H1 (cell line): ENCODE measurements at regions not wholly inside any gene's neighbourhood (a gene's known extent, or its start where the extent isn't known, plus 50 kb on each side); places are given as distances from the start of the nearest gene placed in this dataset.
"Not testable (repeated sequence)": the region's sequence is repeated elsewhere in the genome, so short reads cannot be mapped to it uniquely, and the experiment has no call there.

Experiments
- CTCF ChIA-PET: fragments of 300-600 bp; sonication (Branson Sonifier 250); formaldehyde crosslinking; loops from one replicate; lab custom pipeline; 2021; ENCODE audit not compliant: partially characterized antibody; lab: Charles Lee
- POLR2A ChIA-PET: fragments of 300-600 bp; sonication (Branson Sonifier 250); formaldehyde crosslinking; loops from one replicate; lab custom pipeline; 2021; ENCODE audit warnings: inconsistent platforms; ENCODE audit not compliant: partially characterized antibody; lab: Charles Lee
- DNase-seq, 2 experiments: peaks; one replicate each; pipeline versions ENCODE4 v3.0.0 to v3.0.0-alpha.2; 2010 to 2022; ENCODE audit warnings: low spot score in 2 of 2, low read depth in 1 of 2, mixed read lengths in 1 of 2
- FAIRE-seq: peaks from 2 replicates; lab custom pipeline; 2011; peaks lifted over from hg19 to GRCh38; lab: Jason Lieb, UNC
- H2AFZ ChIP-seq: 2 replicates; pipeline ENCODE4 v1.8.1; 2012; ENCODE audit warnings: low read length, inconsistent platforms
- H2AK5ac ChIP-seq: 2 replicates; pipeline ENCODE4 v1.6.1; 2013; ENCODE audit warnings: low read depth, low read length
- H2BK120ac ChIP-seq: replicated peaks from 2 replicates; pipeline ENCODE3; 2013; ENCODE audit warnings: low read depth, low read length, inconsistent platforms
- H2BK12ac ChIP-seq: 2 replicates; pipeline ENCODE4 v1.6.1; 2013; ENCODE audit warnings: low read depth, low read length
- H2BK15ac ChIP-seq: 2 replicates; pipeline ENCODE4 v1.6.1; 2013; ENCODE audit warnings: low read length
- H2BK20ac ChIP-seq: 2 replicates; pipeline ENCODE4 v1.6.1; 2013; ENCODE audit warnings: low read length
- H2BK5ac ChIP-seq: 2 replicates; pipeline ENCODE4 v1.6.1; 2013; ENCODE audit warnings: low read depth, low read length
- H3K14ac ChIP-seq: 2 replicates; pipeline ENCODE4 v1.6.1; 2013; ENCODE audit warnings: inconsistent platforms; ENCODE audit not compliant: insufficient read length
- H3K18ac ChIP-seq: 2 replicates; pipeline ENCODE4 v1.6.1; 2013; ENCODE audit warnings: low read length; ENCODE audit errors: extremely low read depth
- H3K23ac ChIP-seq: 2 replicates; pipeline ENCODE4 v1.6.1; 2013; ENCODE audit warnings: inconsistent platforms; ENCODE audit not compliant: insufficient read length
- H3K23me2 ChIP-seq: 2 replicates; pipeline ENCODE4 v1.6.1; 2013; ENCODE audit warnings: low read depth, low read length
- H3K27ac ChIP-seq: 2 replicates; pipeline ENCODE4 v1.6.1; 2011; ENCODE audit warnings: low read depth, low read length, inconsistent platforms
- H3K27me3 ChIP-seq, 4 experiments: replicated peaks in 1 of 4; 1 replicate in 1 of 4; 2 replicates in 3 of 4; pipeline versions ENCODE4 v1.6.1 to v1.8.1; 2011 to 2013; ENCODE audit warnings: low read length in 3 of 4, mild to moderate bottlenecking in 3 of 4, inconsistent platforms in 2 of 4, mixed read lengths in 2 of 4, moderate library complexity in 1 of 4; ENCODE audit not compliant: control insufficient read depth in 3 of 4, insufficient read depth in 3 of 4; ENCODE audit errors: extremely low read depth in 1 of 4
- H3K36me3 ChIP-seq, 4 experiments: 2 replicates each; pipeline versions ENCODE4 v1.6.1 to v1.8.1; 2011 to 2013; ENCODE audit warnings: mild to moderate bottlenecking in 4 of 4, low read length in 3 of 4, moderate library complexity in 2 of 4, control low read depth in 1 of 4, inconsistent platforms in 1 of 4; ENCODE audit not compliant: insufficient read depth in 4 of 4, control insufficient read depth in 2 of 4
- H3K4ac ChIP-seq: replicated peaks from 2 replicates; pipeline ENCODE3; 2013; ENCODE audit warnings: low read length, low read depth, mixed read lengths, inconsistent platforms; ENCODE audit not compliant: insufficient read length
- H3K4me1 ChIP-seq, 4 experiments: replicated peaks in 1 of 4; 1 replicate in 1 of 4; 2 replicates in 3 of 4; pipeline versions ENCODE4 v1.6.1 to v1.8.1; 2011 to 2013; ENCODE audit warnings: low read length in 3 of 4, inconsistent platforms in 2 of 4, mixed read lengths in 1 of 4; ENCODE audit not compliant: insufficient read depth in 4 of 4, control insufficient read depth in 3 of 4
- H3K4me2 ChIP-seq, 2 experiments: 2 replicates each; pipeline versions ENCODE4 v1.6.1 to v1.8.1; 2011 to 2013; ENCODE audit warnings: low read depth in 2 of 2, low read length in 2 of 2, control low read depth in 1 of 2, inconsistent platforms in 1 of 2, mild to moderate bottlenecking in 1 of 2; ENCODE audit not compliant: insufficient read depth in 1 of 2
- H3K4me3 ChIP-seq, 4 experiments: fragments of 200-600, 300-600 bp in 1 of 4; sonication (generic), shearing (Covaris generic), sonication (Bioruptor Twin) in 1 of 4; 2 replicates each; pipeline versions ENCODE4 v1.5.1 to v1.8.1; 2011 to 2016; ENCODE audit warnings: low read length in 4 of 4, low read depth in 3 of 4, control low read depth in 2 of 4, inconsistent platforms in 2 of 4, mild to moderate bottlenecking in 2 of 4, mixed read lengths in 1 of 4, moderate library complexity in 1 of 4; ENCODE audit not compliant: insufficient read depth in 2 of 4; ENCODE audit errors: extremely low read depth in 1 of 4
- H3K56ac ChIP-seq: replicated peaks from 2 replicates; pipeline ENCODE3; 2013; ENCODE audit warnings: low read depth, mild to moderate bottlenecking, mixed read lengths, low read length, inconsistent platforms; ENCODE audit not compliant: insufficient read length
- H3K79me1 ChIP-seq: 2 replicates; pipeline ENCODE4 v1.6.1; 2013; ENCODE audit warnings: low read depth, low read length, control low read depth
- H3K79me2 ChIP-seq, 2 experiments: 2 replicates each; pipeline versions ENCODE4 v1.6.1 to v1.8.1; 2012 to 2013; ENCODE audit warnings: low read length in 2 of 2, mild to moderate bottlenecking in 2 of 2, inconsistent platforms in 1 of 2; ENCODE audit not compliant: insufficient read depth in 2 of 2, control insufficient read depth in 1 of 2
- H3K9ac ChIP-seq, 4 experiments: replicated peaks in 1 of 4; 1 replicate in 1 of 4; 2 replicates in 3 of 4; pipeline versions ENCODE4 v1.6.1 to v1.8.1; 2011 to 2013; ENCODE audit warnings: low read depth in 3 of 4, low read length in 3 of 4, control low read depth in 2 of 4, mild to moderate bottlenecking in 2 of 4, moderate library complexity in 2 of 4, inconsistent platforms in 1 of 4; ENCODE audit errors: extremely low read depth in 1 of 4
- H3K9me3 ChIP-seq, 2 experiments: 2 replicates each; pipeline versions ENCODE4 v1.6.1 to v1.8.1; 2012 to 2013; ENCODE audit warnings: mild to moderate bottlenecking in 2 of 2, moderate library complexity in 2 of 2, control low read depth in 1 of 2, inconsistent platforms in 1 of 2, low read depth in 1 of 2, low read length in 1 of 2, mixed read lengths in 1 of 2; ENCODE audit not compliant: insufficient read depth in 2 of 2
- H4K20me1 ChIP-seq, 2 experiments: replicated peaks in 1 of 2; 2 replicates each; pipeline versions ENCODE3 to v1.8.1; 2011 to 2013; ENCODE audit warnings: inconsistent platforms in 2 of 2, low read length in 2 of 2, mild to moderate bottlenecking in 1 of 2; ENCODE audit not compliant: insufficient read depth in 2 of 2, control insufficient read depth in 1 of 2
- H4K5ac ChIP-seq: 2 replicates; pipeline ENCODE4 v1.6.1; 2013; ENCODE audit warnings: low read length, low read depth, mixed read lengths, inconsistent platforms; ENCODE audit not compliant: insufficient read length
- H4K8ac ChIP-seq: 2 replicates; pipeline ENCODE4 v1.8.0; 2013; ENCODE audit warnings: mild to moderate bottlenecking, moderate library complexity, low read length, inconsistent platforms; ENCODE audit not compliant: insufficient read depth; ENCODE audit errors: extremely low read depth
- H4K91ac ChIP-seq: replicated peaks from 2 replicates; pipeline ENCODE3; 2013; ENCODE audit warnings: low read length, mixed read lengths, inconsistent platforms; ENCODE audit not compliant: insufficient read length
- WGBS, 2 experiments: shearing (Covaris generic) in 1 of 2; methylation state at CpG; one replicate each; pipeline versions ENCODE4 v1.1.6 to v1.1.7; 2013 to 2015; ENCODE audit warnings: low lambda C conversion rate in 2 of 2, mixed read lengths in 2 of 2, inconsistent platforms in 1 of 2, low coverage in 1 of 2, missing lambda C conversion rate in 1 of 2; ENCODE audit not compliant: insufficient replicate concordance in 2 of 2, insufficient coverage in 1 of 2, insufficient read length in 1 of 2; ENCODE audit errors: extremely low coverage in 1 of 2, missing lambda C conversion rate in 1 of 2; 5-methylcytosine and 5-hydroxymethylcytosine counted together

- H3K9ac ChIP-seq, H3K27me3 ChIP-seq, H3K56ac ChIP-seq, H3K79me1 ChIP-seq, H2BK120ac ChIP-seq, H3K18ac ChIP-seq, H2BK12ac ChIP-seq, H4K20me1 ChIP-seq, H3K4me2 ChIP-seq, H4K91ac ChIP-seq, H2AK5ac ChIP-seq, H3K4me1 ChIP-seq, H2BK20ac ChIP-seq, H3K36me3 ChIP-seq, H3K14ac ChIP-seq, H3K79me2 ChIP-seq, DNase-seq, H2BK5ac ChIP-seq, POLR2A ChIA-PET, H3K4me3 ChIP-seq, H4K5ac ChIP-seq, H3K4ac ChIP-seq, CTCF ChIA-PET, H3K27ac ChIP-seq, H3K23me2 ChIP-seq, H3K23ac ChIP-seq, FAIRE-seq, H4K8ac ChIP-seq, H3K9me3 ChIP-seq, H2AFZ ChIP-seq, H2BK15ac ChIP-seq: not testable (repeated sequence)
- 88% methylated on average over 1 of the region's 1 CpG; no CpG with 5 or more reads in 1 of the 2 experiments for whole genome bisulfite sequencing, 2 experiments
These were observed 938.7 kb downstream of the NLGN4X start for GRCh38 chrX:5289949-5290348.
